SK-N-SH (cell line): ENCODE measurements at regions not wholly inside any gene's neighbourhood (a gene's known extent, or its start where the extent isn't known, plus 50 kb on each side); places are given as distances from the start of the nearest gene placed in this dataset.

ENCODE experiments used
- CTCF ChIA-PET: fragments of 300-600, 350-600 bp; formaldehyde crosslinking; extraction: SDS; loops from one replicate; lab custom pipeline; 2021; lab: Yijun Ruan, JAX
- POLR2A ChIA-PET: fragments of 350-600 bp; sonication (Branson Sonifier 250); formaldehyde crosslinking; extraction: SDS; loops from one replicate; lab custom pipeline; 2020; ENCODE audit warnings: antibody characterized with exemption, inconsistent platforms; lab: Yijun Ruan, JAX
- DNase-seq: peaks from one replicate; pipeline ENCODE4 v3.0.0; 2012
- H2AFZ ChIP-seq: fragments of 200-600 bp; sonication (generic); 2 replicates; pipeline ENCODE4 v1.8.1; 2016; ENCODE audit warnings: antibody characterized with exemption, mild to moderate bottlenecking, low read depth
- H3F3A ChIP-seq: fragments of 200-600 bp; sonication (generic); replicated peaks from 2 replicates; pipeline ENCODE3; 2016; ENCODE audit warnings: antibody characterized with exemption, mild to moderate bottlenecking; ENCODE audit not compliant: insufficient read depth
- H3K27ac ChIP-seq, 2 experiments: fragments of 200-500 bp in 1 of 2; fragments of 200-600 bp in 1 of 2; sonication (Bioruptor generic) in 1 of 2; sonication (generic), shearing (Covaris generic) in 1 of 2; 2 replicates each; pipeline versions ENCODE4 v1.5.1 to v1.6.1; 2014 to 2016; ENCODE audit warnings: low read depth in 2 of 2, inconsistent platforms in 1 of 2, low read length in 1 of 2, mild to moderate bottlenecking in 1 of 2, mixed read lengths in 1 of 2
- H3K27me3 ChIP-seq: fragments of 200-600 bp; sonication (generic), shearing (Covaris generic); 2 replicates; pipeline ENCODE4 v1.6.1; 2016; ENCODE audit warnings: mixed run types; ENCODE audit not compliant: insufficient read depth
- H3K36me3 ChIP-seq, 2 experiments: fragments of 200-500 bp in 1 of 2; fragments of 200-600 bp in 1 of 2; sonication (Bioruptor generic) in 1 of 2; sonication (generic) in 1 of 2; replicated peaks in 1 of 2; 2 replicates each; pipeline versions ENCODE3 to v1.5.1; 2014 to 2016; ENCODE audit warnings: low read length in 1 of 2, mild to moderate bottlenecking in 1 of 2; ENCODE audit not compliant: insufficient read depth in 2 of 2, control insufficient read depth in 1 of 2
- H3K4me1 ChIP-seq, 2 experiments: fragments of 200-500 bp in 1 of 2; fragments of 200-600 bp in 1 of 2; sonication (Bioruptor generic) in 1 of 2; sonication (generic), shearing (Covaris generic) in 1 of 2; 2 replicates each; pipeline versions ENCODE4 v1.5.1 to v1.6.1; 2014 to 2016; ENCODE audit warnings: low read depth in 1 of 2, low read length in 1 of 2, mixed run types in 1 of 2; ENCODE audit not compliant: insufficient read depth in 2 of 2, control insufficient read depth in 1 of 2
- H3K4me2 ChIP-seq: fragments of 200-600 bp; sonication (generic), shearing (Covaris generic); 2 replicates; pipeline ENCODE4 v1.6.1; 2017; ENCODE audit warnings: mixed run types
- H3K4me3 ChIP-seq, 2 experiments: fragments of 200-500 bp in 1 of 2; fragments of 200-600 bp in 1 of 2; sonication (Bioruptor generic) in 1 of 2; sonication (generic), shearing (Covaris generic) in 1 of 2; 2 replicates each; pipeline versions ENCODE4 v1.5.1 to v1.8.1; 2014 to 2016; ENCODE audit warnings: low read depth in 2 of 2, inconsistent platforms in 1 of 2, low read length in 1 of 2, mild to moderate bottlenecking in 1 of 2, mixed read lengths in 1 of 2, moderate library complexity in 1 of 2
- H3K79me2 ChIP-seq: fragments of 200-600 bp; sonication (generic); 2 replicates; pipeline ENCODE4 v1.8.1; 2017; ENCODE audit warnings: mild to moderate bottlenecking; ENCODE audit not compliant: insufficient read depth
- H3K9ac ChIP-seq: fragments of 200-600 bp; sonication (generic); 2 replicates; pipeline ENCODE4 v1.6.1; 2017; ENCODE audit warnings: mixed run types
- H3K9me2 ChIP-seq: fragments of 200-600 bp; sonication (generic); 2 replicates; pipeline ENCODE4 v1.6.1; 2017; ENCODE audit warnings: mixed run types
- H3K9me3 ChIP-seq: fragments of 200-600 bp; sonication (generic); 2 replicates; pipeline ENCODE4 v1.6.1; 2017; ENCODE audit warnings: mixed run types, mild to moderate bottlenecking, moderate library complexity
- H4K20me1 ChIP-seq: fragments of 200-600 bp; sonication (generic); 2 replicates; pipeline ENCODE4 v1.6.1; 2017; ENCODE audit warnings: mild to moderate bottlenecking, mixed run types; ENCODE audit not compliant: insufficient read depth
- CHD2 ChIP-seq: fragments of 150-350 bp; IDR thresholded peaks from 2 replicates; pipeline ENCODE4 v1.6.1; 2018; ENCODE audit warnings: low read length; ENCODE audit not compliant: partially characterized antibody
- CTCF ChIP-seq: fragments of 200-600 bp; sonication (generic); IDR thresholded peaks from 2 replicates; pipeline ENCODE4 v1.6.1; 2017; ENCODE audit warnings: antibody characterized with exemption, mild to moderate bottlenecking, moderate library complexity
- EZH2phosphoT487 ChIP-seq: fragments of 200-600 bp; sonication (generic); IDR thresholded peaks from 2 replicates; pipeline ENCODE4 v1.6.1; 2017; ENCODE audit warnings: low read depth, mixed run types, mild to moderate bottlenecking, antibody characterized with exemption, moderate library complexity, borderline replicate concordance
- FOXJ3 ChIP-seq: sonication (generic); formaldehyde crosslinking; IDR thresholded peaks from 2 replicates; pipeline ENCODE4 v1.5.1; 2020; ENCODE audit warnings: mild to moderate bottlenecking, missing genetic modification reagents
- IRF3 ChIP-seq: fragments of 150-350 bp; IDR thresholded peaks from 2 replicates; pipeline ENCODE4 v1.6.1; 2016; ENCODE audit warnings: mild to moderate bottlenecking, low read depth, low read length
- MAX ChIP-seq: IDR thresholded peaks from 2 replicates; pipeline ENCODE4 v1.4.0; 2012; ENCODE audit warnings: low read depth
- MEF2A ChIP-seq: IDR thresholded peaks from 2 replicates; pipeline ENCODE4 v1.4.0; 2012; ENCODE audit warnings: low read depth, borderline replicate concordance
- MXI1 ChIP-seq: IDR thresholded peaks from 2 replicates; pipeline ENCODE4 v1.6.1; 2012; ENCODE audit warnings: mild to moderate bottlenecking, low read depth, low read length, improper control_type of control experiment
- NFIC ChIP-seq: IDR thresholded peaks from 2 replicates; pipeline ENCODE4 v1.4.0; 2012; ENCODE audit warnings: borderline replicate concordance
- NRF1 ChIP-seq: IDR thresholded peaks from 2 replicates; pipeline ENCODE4 v1.6.1; 2012; ENCODE audit warnings: low read depth, mild to moderate bottlenecking, low read length
- RAD21 ChIP-seq: IDR thresholded peaks from 2 replicates; pipeline ENCODE4 v1.6.1; 2012; ENCODE audit warnings: mild to moderate bottlenecking, low read length
- RCOR1 ChIP-seq: fragments of 150-350 bp; IDR thresholded peaks from 2 replicates; pipeline ENCODE4 v1.6.1; 2017; ENCODE audit warnings: antibody characterized with exemption, low read length
- REST ChIP-seq: IDR thresholded peaks from 2 replicates; pipeline ENCODE4 v1.6.1; 2012; ENCODE audit warnings: mild to moderate bottlenecking, low read depth, low read length, moderate library complexity
- RFX5 ChIP-seq: IDR thresholded peaks from 2 replicates; pipeline ENCODE4 v1.6.1; 2012; ENCODE audit warnings: mild to moderate bottlenecking, improper control_type of control experiment, low read length
- SMC3 ChIP-seq: IDR thresholded peaks from 2 replicates; pipeline ENCODE4 v1.6.1; 2012; ENCODE audit warnings: low read depth, low read length, improper control_type of control experiment
- TEAD4 ChIP-seq: IDR thresholded peaks from 2 replicates; pipeline ENCODE4 v1.4.0; 2012; ENCODE audit warnings: mild to moderate bottlenecking, borderline replicate concordance; ENCODE audit not compliant: insufficient read depth
- USF1 ChIP-seq: IDR thresholded peaks from 2 replicates; pipeline ENCODE4 v1.4.0; 2012; ENCODE audit warnings: low read depth, borderline replicate concordance
- YY1 ChIP-seq: IDR thresholded peaks from 2 replicates; pipeline ENCODE4 v1.4.0; 2012; ENCODE audit warnings: low read depth, mild to moderate bottlenecking
- ZBTB33 ChIP-seq: IDR thresholded peaks from 2 replicates; pipeline ENCODE4 v1.4.0; 2012; ENCODE audit warnings: low read depth, borderline replicate concordance
- WGBS: methylation state at CpG from one replicate; pipeline ENCODE4 v1.1.6; 2017; ENCODE audit warnings: low lambda C conversion rate; 5-methylcytosine and 5-hydroxymethylcytosine counted together

- TF ChIP-seq REST (no peak), YY1 (no peak), EZH2phosphoT487 (no peak), RFX5 (no peak), IRF3 (no peak)
Measured at GRCh38 chr2:204152616-204153015, 216.1 kb downstream of the ICOS start (continued).

GRCh38 chr2:204154863-204155262 is 218.3 kb downstream of the ICOS start:
- no peak for DNase-seq
- POLR2A ChIA-PET = no interaction called here
- H3K36me3 ChIP-seq = no peaks in the 10 kb centered on the region

More at GRCh38 chr2:204154863-204155262, 218.3 kb downstream of the ICOS start:
- Histone ChIP-seq H3K4me1 (peaks cover 0 to 23% of the 10 kb centered on the region in 2 experiments; a peak in 2 of 4 replicates), H3K27ac (no peak overlapping the region), H3K4me3 (no peak overlapping the region), H3F3A (no peaks in the 10 kb centered on the region), H3K9ac (no peak overlapping the region), H2AFZ (no peak overlapping the region), H3K4me2 (no peak overlapping the region), H3K9me3 (no peaks in the 10 kb centered on the region), H4K20me1 (no peaks in the 10 kb centered on the region), H3K27me3 (no peaks in the 10 kb centered on the region; the same call in 1 of the 2 replicates), H3K79me2 (no peaks in the 10 kb centered on the region), H3K9me2 (no peaks in the 10 kb centered on the region)
- TF ChIP-seq CTCF (no peak), FOXJ3 (CRISPR knock-in tag) (no peak), TEAD4 (no peak), RAD21 (no peak), RFX5 (no peak), NRF1 (no peak), NFIC (no peak), MXI1 (no peak), ZBTB33 (no peak), SMC3 (no peak), RCOR1 (no peak), USF1 (no peak), MAX (no peak), MEF2A (no peak), CHD2 (no peak)
- WGBS = 4% methylated on average over 3 of the region's 3 CpGs
- CTCF ChIA-PET = interaction anchor here (0.6 to 2.8 kb wide), 2 partner anchors 10 to 1769 kb away, joined by 3 to 11 read pairs; no protein-coding TSS in a partner anchor
